ENCODE measurements at regions not wholly inside any gene's neighbourhood (a gene's known extent, or its start where the extent isn't known, plus 50 kb on each side); places are given as distances from the start of the nearest gene placed in this dataset.
"Not testable (repeated sequence)": the region's sequence is repeated elsewhere in the genome, so short reads cannot be mapped to it uniquely, and the experiment has no call there.

DNA sequence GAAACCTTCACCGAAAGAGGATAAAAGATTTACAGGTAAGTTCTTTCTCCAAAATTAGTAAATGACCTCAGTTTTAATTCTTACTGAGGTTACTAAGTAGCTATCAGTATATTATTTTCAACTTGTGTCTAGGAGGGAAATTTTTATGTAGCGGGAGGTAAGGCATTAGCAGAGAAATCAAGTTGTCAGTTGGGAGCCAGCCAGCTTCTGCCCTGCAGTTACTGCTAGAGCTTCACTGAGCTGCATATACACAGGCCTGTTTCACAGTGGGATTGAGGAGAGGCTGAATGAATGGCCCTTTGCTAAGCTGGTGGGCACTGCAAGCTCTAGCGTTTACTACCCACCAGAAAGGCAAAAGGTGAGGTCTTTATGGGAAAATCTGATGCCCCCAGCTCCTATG lies 105.7 kb downstream of the ACAA2 start:
- Mint-ChIP-seq H3K27ac (no peak overlapping the region), H3K4me1 (ENCODE audit: low read depth) (no peaks in the 10 kb centered on the region), H3K4me3 (no peak overlapping the region)

DNA sequence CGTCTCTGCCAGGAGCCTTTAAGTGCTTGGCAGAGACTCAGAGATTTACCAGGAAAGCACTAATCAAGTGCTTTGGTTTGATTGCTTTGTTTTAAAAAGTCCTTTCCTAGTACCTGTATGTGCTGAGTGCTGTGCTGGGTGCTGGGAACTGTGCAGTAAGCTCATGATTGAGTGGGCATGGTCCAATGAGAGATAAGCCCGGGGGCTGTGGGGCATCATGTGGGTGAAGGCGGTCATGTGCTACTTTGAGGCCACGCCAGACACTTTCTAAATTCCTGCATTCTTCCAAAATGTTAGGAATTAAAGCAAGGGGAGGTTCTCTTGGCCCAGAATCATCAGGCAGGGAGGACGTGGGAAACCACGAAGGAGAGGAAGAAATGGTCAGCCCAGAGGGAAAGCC lies 109.0 kb downstream of the ACAA2 start:
- no peak for DNase-seq
- H3K36me3 Mint-ChIP-seq (ENCODE audit: low read depth): no peaks in the 10 kb centered on the region
- H3K27me3 Mint-ChIP-seq: no peaks in the 10 kb centered on the region
- no peak overlapping the region for H3K4me3 Mint-ChIP-seq
- H3K27ac Mint-ChIP-seq: no peak overlapping the region
- no peaks in the 10 kb centered on the region for H3K9me3 Mint-ChIP-seq
- H3K4me1 Mint-ChIP-seq (ENCODE audit: low read depth): no peaks in the 10 kb centered on the region

More for the DNA sequence above, 105.7 kb downstream of the ACAA2 start:
- Mint-ChIP-seq H3K27me3 (no peaks in the 10 kb centered on the region), H3K9me3 (no peaks in the 10 kb centered on the region), H3K36me3 (ENCODE audit: low read depth) (no peaks in the 10 kb centered on the region)
- DNase-seq: no peak

DNA sequence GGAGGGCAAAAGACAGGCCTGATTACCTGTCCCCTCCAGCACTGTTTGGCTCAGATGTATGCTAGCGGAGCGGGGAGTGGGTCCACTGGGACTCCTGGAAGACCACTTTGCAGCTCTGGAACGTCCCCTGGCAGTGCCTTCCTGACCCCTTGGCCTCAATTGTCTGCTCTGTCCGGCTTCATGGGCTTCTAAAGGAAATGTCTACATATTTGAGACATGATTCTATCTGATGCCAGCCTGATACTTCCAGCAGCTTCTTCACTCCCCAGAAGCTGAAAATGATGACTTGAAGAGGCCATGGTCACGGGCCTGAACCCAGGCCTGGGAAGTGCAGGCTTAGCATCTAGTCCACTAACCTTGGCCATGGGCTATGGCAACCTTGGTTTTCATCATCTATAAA lies 112.1 kb downstream of the ACAA2 start:
- Mint-ChIP-seq H3K27ac (no peak overlapping the region), H3K36me3 (ENCODE audit: low read depth) (no peaks in the 10 kb centered on the region), H3K9me3 (no peaks in the 10 kb centered on the region), H3K4me3 (no peak overlapping the region), H3K27me3 (no peaks in the 10 kb centered on the region), H3K4me1 (ENCODE audit: low read depth) (no peaks in the 10 kb centered on the region)
- no peak for DNase-seq

DNA sequence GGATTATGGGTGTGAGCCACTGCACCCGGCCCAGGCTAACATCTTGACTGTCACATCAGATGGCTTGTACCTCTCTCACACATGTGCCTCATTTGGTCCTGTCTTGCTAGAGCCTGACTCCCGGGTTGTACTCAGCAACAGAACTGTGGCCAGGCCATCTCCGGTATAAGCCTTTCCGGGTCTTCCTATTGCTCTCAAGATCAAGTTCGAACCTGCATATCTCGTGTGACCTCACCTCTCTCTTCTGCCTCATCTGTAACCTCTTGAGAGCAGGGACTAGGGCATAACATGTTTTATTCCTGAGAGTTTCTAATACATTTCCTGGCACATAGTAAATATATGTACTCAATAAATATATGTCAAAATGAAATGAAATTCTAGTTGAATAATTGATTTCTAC lies 114.0 kb downstream of the ACAA2 start:
- Mint-ChIP-seq H3K4me3 (no peak overlapping the region), H3K4me1 (ENCODE audit: low read depth) (no peaks in the 10 kb centered on the region), H3K9me3 (no peaks in the 10 kb centered on the region), H3K36me3 (ENCODE audit: low read depth) (no peaks in the 10 kb centered on the region), H3K27me3 (no peaks in the 10 kb centered on the region), H3K27ac (no peak overlapping the region)
- DNase-seq: no peak

DNA sequence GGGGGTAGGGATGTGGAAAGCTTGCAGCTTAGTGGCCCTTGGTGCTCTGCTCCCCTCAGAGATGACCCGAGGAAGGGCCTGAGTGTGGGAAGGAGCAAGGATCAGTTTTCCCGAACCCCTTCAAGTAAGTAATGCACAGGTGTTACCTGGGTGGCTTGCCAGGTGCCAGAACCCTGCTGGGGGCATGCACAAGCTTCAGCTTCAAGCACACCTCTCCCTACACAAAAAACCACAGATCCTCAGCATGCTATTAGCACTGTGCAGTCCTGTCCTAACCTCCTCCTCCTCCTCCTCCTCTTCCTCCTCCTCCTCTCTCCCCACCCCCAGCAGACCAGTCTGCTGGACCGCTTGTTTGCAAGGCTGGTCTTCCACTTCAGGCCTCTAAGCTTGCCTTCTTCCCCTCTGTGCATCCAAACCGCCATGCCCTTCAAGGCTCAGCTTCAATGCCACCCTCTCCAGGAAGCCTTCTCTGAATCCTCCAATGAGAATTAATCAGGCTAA lies 114.8 kb downstream of the ACAA2 start:
- Mint-ChIP-seq H3K9me3 (no peaks in the 10 kb centered on the region), H3K36me3 (ENCODE audit: low read depth) (no peaks in the 10 kb centered on the region), H3K4me1 (ENCODE audit: low read depth) (no peaks in the 10 kb centered on the region), H3K4me3 (no peak overlapping the region), H3K27ac (no peak overlapping the region), H3K27me3 (no peaks in the 10 kb centered on the region)
- DNase-seq: no peak

DNA sequence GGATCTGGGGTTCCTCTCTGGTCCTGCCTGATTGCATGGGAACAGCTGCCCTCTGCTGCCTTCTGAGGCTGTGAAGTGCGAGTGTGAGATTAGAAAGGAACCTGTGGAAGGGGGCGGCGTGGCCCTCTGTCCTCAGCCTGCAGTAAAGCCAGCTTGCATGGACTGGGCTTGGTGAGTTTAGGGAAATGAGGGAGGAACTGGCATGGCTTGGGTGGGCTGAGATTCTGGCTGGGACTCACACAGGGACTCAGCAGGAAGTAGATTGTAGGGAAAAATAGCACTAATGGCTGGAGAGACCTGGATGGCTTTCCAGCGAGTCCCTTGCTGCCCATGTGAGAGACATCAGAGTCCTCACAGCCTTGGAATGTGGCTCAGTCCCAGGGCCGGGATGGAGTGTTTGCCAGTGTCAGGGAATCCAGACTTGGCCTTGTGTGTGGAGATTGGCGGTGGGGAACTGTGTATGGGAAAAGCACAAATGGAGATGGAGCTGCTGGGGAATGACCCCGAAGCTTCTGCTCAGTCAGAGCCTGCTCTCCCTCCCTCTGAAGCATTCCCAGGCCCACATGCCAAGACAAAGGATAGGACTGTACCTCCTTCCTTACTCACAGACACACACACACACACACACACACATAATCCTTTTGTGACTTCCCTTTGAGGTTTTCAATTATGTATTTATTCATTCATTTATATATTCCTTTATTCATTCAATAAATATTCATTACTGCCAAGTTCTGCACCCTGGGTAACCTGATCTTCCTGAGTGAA lies 115.4 kb downstream of the ACAA2 start:
- Mint-ChIP-seq H3K9me3 (no peaks in the 10 kb centered on the region), H3K27me3 (no peaks in the 10 kb centered on the region), H3K4me3 (no peak overlapping the region), H3K4me1 (ENCODE audit: low read depth) (no peaks in the 10 kb centered on the region), H3K36me3 (ENCODE audit: low read depth) (no peaks in the 10 kb centered on the region), H3K27ac (no peak overlapping the region)
- DNase-seq: no peak

DNA sequence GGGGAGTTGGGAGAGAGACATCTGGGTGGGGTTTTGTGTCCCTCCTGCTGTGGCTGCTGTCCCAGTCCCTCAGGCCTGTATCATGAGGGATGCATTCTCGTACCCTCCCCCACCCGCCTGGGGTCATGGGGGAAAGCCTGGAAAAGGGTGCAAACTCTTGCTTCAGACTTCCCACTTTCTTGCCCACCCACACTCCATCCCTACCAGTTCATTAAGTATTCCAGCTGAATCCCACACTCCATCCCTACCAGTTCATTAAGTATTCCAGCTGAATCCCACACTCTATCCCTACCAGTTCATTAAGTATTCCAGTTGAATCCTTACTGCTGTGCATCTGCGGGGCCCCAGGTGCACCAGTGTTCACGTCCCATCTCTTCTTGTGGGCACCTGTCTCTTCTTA lies 116.3 kb downstream of the ACAA2 start:
- Mint-ChIP-seq H3K4me3 (no peak overlapping the region), H3K4me1 (ENCODE audit: low read depth) (no peaks in the 10 kb centered on the region), H3K27me3 (no peaks in the 10 kb centered on the region), H3K36me3 (ENCODE audit: low read depth) (no peaks in the 10 kb centered on the region), H3K27ac (no peak overlapping the region), H3K9me3 (no peaks in the 10 kb centered on the region)
- no peak for DNase-seq

DNA sequence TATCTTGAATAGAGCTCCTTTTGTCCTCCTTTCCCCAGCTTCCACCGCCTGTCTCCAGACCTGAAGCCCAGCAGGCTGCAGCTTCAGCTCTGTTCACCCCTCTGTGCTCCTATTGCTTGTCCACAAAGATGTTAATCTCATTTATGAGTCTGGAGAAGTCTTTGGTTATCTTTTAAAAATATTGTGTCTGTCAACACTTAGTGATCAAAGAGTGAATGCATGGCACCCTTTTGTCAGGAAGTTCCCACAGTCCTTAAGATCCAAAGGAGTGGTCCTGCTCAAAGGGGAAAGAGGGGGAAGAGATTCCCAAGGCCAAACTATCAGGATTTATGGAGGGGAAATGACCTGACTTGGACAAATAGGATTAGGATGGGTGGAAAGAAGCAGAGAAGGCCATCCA lies 118.9 kb downstream of the ACAA2 start:
- H3K36me3 Mint-ChIP-seq (ENCODE audit: low read depth): no peaks in the 10 kb centered on the region
- no peak overlapping the region for H3K4me3 Mint-ChIP-seq
- no peak for DNase-seq
- H3K4me1 Mint-ChIP-seq (ENCODE audit: low read depth): peaks cover 9% of the 10 kb centered on the region
- H3K9me3 Mint-ChIP-seq: no peaks in the 10 kb centered on the region
- H3K27me3 Mint-ChIP-seq: no peaks in the 10 kb centered on the region
- H3K27ac Mint-ChIP-seq: no peak overlapping the region

DNA sequence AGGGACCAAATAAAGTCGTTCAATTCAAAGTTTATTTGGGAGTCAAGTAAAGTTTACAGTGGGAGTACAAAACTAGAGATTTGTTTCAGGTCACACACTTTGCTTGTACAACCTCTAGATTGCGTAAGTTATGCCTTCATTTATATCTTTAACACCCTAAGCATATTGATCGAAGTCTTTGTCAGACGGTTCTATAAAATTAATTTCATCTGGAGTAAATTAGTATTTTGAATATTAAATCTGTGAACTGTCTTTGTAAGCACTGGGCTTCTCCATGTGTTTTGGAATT lies 119.7 kb downstream of the ACAA2 start:
- Mint-ChIP-seq H3K27me3 (no peaks in the 10 kb centered on the region), H3K27ac (no peak overlapping the region), H3K36me3 (ENCODE audit: low read depth) (no peaks in the 10 kb centered on the region), H3K4me3 (no peak overlapping the region), H3K4me1 (ENCODE audit: low read depth) (peaks cover 9% of the 10 kb centered on the region), H3K9me3 (no peaks in the 10 kb centered on the region)
- no peak for DNase-seq

DNA sequence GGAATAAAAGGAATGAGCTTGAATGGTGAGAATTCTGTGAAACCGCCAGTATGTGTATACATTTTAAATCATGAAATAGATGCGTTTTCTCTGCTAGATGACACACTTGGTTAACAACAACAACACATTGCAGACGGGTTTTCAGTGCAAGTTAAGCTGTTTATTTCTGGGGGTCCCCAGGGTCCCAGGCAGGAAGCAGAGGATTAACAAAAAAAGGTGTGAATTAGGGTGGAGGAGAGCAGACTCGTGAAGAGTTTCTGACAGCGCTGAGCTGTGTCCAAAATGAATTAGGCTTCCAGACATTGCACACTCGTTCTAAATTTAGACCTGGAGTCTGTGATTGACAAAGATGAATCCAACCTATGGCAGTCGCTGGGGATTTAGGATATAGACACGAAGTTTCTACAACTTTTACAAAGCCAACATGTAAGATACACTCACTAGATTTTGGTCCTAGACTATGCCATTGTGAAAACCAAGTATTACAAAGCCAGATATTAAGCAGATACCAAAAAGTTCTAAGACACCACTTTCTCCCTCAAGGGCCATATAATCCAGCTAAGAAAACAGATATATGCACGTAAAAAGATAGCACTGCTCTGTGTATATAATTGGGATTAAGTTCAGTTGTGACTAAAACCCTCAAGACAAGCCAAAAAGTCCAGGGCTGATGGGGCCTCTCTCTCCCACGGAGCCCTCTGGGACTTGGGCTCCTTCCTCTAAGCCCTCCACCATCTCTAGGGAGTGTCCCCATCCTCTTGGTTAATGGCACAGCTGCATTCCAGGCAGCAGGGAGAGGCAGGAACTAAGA lies 120.2 kb downstream of the ACAA2 start:
- no peak overlapping the region for H3K27ac Mint-ChIP-seq
- H3K4me3 Mint-ChIP-seq: no peak overlapping the region
- no peaks in the 10 kb centered on the region for H3K9me3 Mint-ChIP-seq
- no peaks in the 10 kb centered on the region for H3K27me3 Mint-ChIP-seq
- H3K4me1 Mint-ChIP-seq (ENCODE audit: low read depth): peaks cover 9% of the 10 kb centered on the region
- DNase-seq: no peak
- no peaks in the 10 kb centered on the region for H3K36me3 Mint-ChIP-seq (ENCODE audit: low read depth)

DNA sequence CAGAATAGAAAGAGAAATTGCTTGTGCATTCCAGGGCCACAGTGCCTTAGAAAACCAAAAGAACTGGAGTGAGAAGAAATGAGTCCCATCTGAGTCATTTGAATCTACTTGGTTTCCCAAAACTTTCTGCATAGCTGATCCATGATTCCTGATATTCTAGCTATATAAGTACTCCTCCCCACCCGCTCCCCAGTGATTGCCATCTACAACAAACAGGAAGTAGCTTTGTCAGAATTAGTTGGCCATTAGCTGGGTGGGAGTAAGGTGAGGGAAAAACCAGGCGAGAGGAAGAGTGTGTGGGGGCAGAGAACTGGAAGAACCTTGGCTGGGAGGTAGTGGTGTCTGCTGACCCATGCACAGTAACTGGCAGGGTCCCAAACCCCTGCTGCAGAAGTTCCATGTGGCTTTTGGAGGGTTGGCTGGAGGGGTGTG lies 122.1 kb downstream of the ACAA2 start:
- DNase-seq: no peak
- H3K27me3 Mint-ChIP-seq: no peaks in the 10 kb centered on the region
- H3K27ac Mint-ChIP-seq: no peak overlapping the region
- no peaks in the 10 kb centered on the region for H3K9me3 Mint-ChIP-seq
- peaks cover 9% of the 10 kb centered on the region for H3K4me1 Mint-ChIP-seq (ENCODE audit: low read depth)
- no peaks in the 10 kb centered on the region for H3K36me3 Mint-ChIP-seq (ENCODE audit: low read depth)
- H3K4me3 Mint-ChIP-seq: no peak overlapping the region

DNA sequence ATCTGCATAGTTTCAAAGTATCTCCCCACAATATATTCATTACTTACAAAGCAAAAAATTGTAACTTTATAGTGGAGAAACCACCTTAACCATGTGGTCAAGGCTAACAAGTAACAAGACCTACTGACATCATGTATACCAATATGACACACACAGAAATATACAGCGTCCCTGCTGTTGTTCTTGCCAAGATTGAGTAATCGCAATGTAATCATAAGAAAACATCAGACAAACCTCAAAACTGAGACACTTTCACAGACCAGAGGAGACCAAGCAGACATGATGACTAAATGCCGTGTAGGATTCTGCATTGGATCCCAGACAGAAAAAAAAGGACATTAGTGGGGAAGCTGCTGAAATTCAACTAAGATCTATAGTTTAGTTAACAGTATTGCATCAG lies 123.0 kb downstream of the ACAA2 start:
- H3K9me3 Mint-ChIP-seq: no peaks in the 10 kb centered on the region
- DNase-seq: no peak
- H3K27ac Mint-ChIP-seq: no peak overlapping the region
- H3K36me3 Mint-ChIP-seq (ENCODE audit: low read depth): no peaks in the 10 kb centered on the region
- H3K4me1 Mint-ChIP-seq (ENCODE audit: low read depth): peaks cover 9% of the 10 kb centered on the region
- H3K4me3 Mint-ChIP-seq: no peak overlapping the region
- no peaks in the 10 kb centered on the region for H3K27me3 Mint-ChIP-seq

DNA sequence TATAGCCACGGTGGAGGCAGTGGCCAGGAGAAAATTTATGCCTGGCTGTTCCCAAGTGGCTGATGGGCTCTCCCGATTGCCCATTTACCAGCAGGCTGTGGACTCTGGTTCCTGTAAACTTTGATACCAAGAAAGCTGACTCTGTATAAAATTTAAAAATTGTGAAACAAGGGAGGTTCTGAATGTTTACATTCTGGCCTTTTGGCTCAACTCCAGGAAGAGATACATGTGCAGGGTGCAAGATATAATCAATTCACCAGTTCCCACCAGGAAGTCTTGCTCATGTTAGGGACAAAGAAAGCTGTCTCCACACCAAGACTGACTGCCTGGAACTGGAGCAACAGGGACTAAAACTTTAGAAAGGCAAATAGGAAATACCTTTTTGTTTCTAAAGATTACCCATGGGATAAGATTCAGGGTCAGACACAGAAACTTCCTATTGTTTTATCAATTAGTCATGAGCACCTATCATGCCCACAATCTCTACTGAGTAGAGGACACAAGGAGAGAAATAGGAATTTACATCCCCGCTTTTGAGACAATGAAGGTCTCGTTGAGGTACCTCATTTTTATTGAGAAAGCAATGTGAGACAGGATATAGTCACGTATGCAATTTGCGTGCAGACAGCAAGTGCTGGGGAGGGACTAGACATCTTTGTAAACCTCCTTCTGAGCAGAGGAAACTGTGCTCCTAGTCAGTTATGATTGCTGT lies 123.5 kb downstream of the LIPG start:
- no peak overlapping the region for H3K4me3 Mint-ChIP-seq
- peaks cover 9% of the 10 kb centered on the region for H3K27me3 Mint-ChIP-seq
- no peak overlapping the region for H3K27ac Mint-ChIP-seq
- H3K36me3 Mint-ChIP-seq (ENCODE audit: low read depth): no peaks in the 10 kb centered on the region
- H3K9me3 Mint-ChIP-seq: no peaks in the 10 kb centered on the region
- H3K4me1 Mint-ChIP-seq (ENCODE audit: low read depth): peaks cover 2% of the 10 kb centered on the region
- no peak for DNase-seq

DNA sequence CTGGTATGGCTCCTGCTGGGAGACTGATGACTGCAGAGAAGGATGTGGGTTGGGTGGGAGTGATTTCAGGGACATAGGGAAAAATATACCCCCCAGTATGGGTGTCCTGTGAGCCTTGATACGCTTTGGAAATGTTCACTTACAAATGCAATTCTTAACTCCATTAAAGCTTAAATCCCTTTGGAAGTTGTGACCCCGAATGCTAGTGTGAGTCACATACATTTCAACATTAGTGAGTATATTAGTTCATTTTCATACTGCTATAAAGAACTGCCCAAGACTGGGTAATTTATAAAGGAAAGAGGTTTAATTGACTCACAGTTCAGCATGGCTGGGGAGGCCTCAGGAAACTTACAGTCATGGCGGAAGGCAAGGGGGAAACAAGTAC lies 120.9 kb downstream of the LIPG start:
- not testable (repeated sequence) for H3K9me3 Mint-ChIP-seq, DNase-seq, H3K27ac Mint-ChIP-seq

More for the DNA sequence above, 120.9 kb downstream of the LIPG start:
- not testable (repeated sequence) for H3K36me3 Mint-ChIP-seq (ENCODE audit: low read depth); H3K4me1 Mint-ChIP-seq (ENCODE audit: low read depth); H3K27me3 Mint-ChIP-seq; H3K4me3 Mint-ChIP-seq
